Activated CD4-positive, alpha-beta T cell treated with anti-CD3 and anti-CD28 coated beads, Interleukin-2, amount 50 U/mL, for 16 hours (primary cell): ENCODE measurements at regions not wholly inside any gene's neighbourhood (a gene's known extent, or its start where the extent isn't known, plus 50 kb on each side); places are given as distances from the start of the nearest gene placed in this dataset.

Source experiments
- DNase-seq: peaks from one replicate; pipeline ENCODE4 v3.0.0-alpha.2; 2020

- no peak for DNase-seq
Measured at GRCh38 chr4:176443646-176444409, 124.1 kb downstream of the SPCS3 start.

GRCh38 chr4:176444741-176445140, 125.0 kb downstream of the SPCS3 start:
- DNase-seq: no peak

GRCh38 chr4:176448761-176449160, 129.0 kb downstream of the SPCS3 start:
- DNase-seq: no peak

- DNase-seq: no peak
Measured at GRCh38 chr4:176451443-176451842, 131.7 kb downstream of the SPCS3 start.

GRCh38 chr4:176453079-176453478, 133.3 kb downstream of the SPCS3 start:
- DNase-seq: no peak

GRCh38 chr4:176453658-176454057, 133.9 kb downstream of the SPCS3 start:
- no peak for DNase-seq

GRCh38 chr4:176464748-176465147, 145.0 kb downstream of the SPCS3 start:
- no peak for DNase-seq

- no peak for DNase-seq
Measured at GRCh38 chr4:176467001-176467400, 147.2 kb downstream of the SPCS3 start.

GRCh38 chr4:176469546-176469945, 149.8 kb downstream of the SPCS3 start:
- DNase-seq: no peak

- no peak for DNase-seq
Measured at GRCh38 chr4:176470671-176471070, 150.9 kb downstream of the SPCS3 start.

- no peak for DNase-seq
Measured at GRCh38 chr4:176475067-176475466, 155.3 kb downstream of the SPCS3 start.

GRCh38 chr4:176478076-176478475, 158.3 kb downstream of the SPCS3 start:
- DNase-seq: no peak

GRCh38 chr4:176479767-176480166, 160.0 kb downstream of the SPCS3 start:
- DNase-seq: peak; percentile 3

GRCh38 chr4:176482972-176483371, 163.2 kb downstream of the SPCS3 start:
- no peak for DNase-seq

GRCh38 chr4:176484301-176484984, 164.7 kb downstream of the SPCS3 start:
- DNase-seq: no peak

GRCh38 chr4:176489001-176489400, 169.2 kb downstream of the SPCS3 start:
- DNase-seq: no peak

GRCh38 chr4:176492646-176493302, 173.0 kb downstream of the SPCS3 start:
- DNase-seq: peak; percentile 2

- no peak for DNase-seq
Measured at GRCh38 chr4:176498617-176499256, 179.0 kb downstream of the SPCS3 start.

- DNase-seq: no peak
Measured at GRCh38 chr4:176499518-176499917, 179.8 kb downstream of the SPCS3 start.

GRCh38 chr4:176500894-176501293, 181.1 kb downstream of the SPCS3 start:
- no peak for DNase-seq

GRCh38 chr4:176504118-176504517, 184.4 kb downstream of the SPCS3 start:
- no peak for DNase-seq

GRCh38 chr4:176507845-176508533, 188.2 kb downstream of the SPCS3 start:
- no peak for DNase-seq
